Chondrocyte (in vitro differentiated cells): ENCODE measurements at regions not wholly inside any gene's neighbourhood (a gene's known extent, or its start where the extent isn't known, plus 50 kb on each side); places are given as distances from the start of the nearest gene placed in this dataset.

Experiments
- DNase-seq: peaks from one replicate; pipeline ENCODE4 v3.0.0; 2021; ENCODE audit warnings: mixed read lengths, low spot score
- H3K27ac Mint-ChIP-seq: one replicate; pipeline ENCODE4 v1.8.0; 2021; ENCODE audit warnings: mild to moderate bottlenecking, moderate library complexity, mixed read lengths; ENCODE audit not compliant: unreplicated experiment
- H3K27me3 Mint-ChIP-seq: 2 replicates; pipeline ENCODE4 v1.8.0; 2021; ENCODE audit warnings: low read depth, mixed read lengths
- H3K36me3 Mint-ChIP-seq: 2 replicates; pipeline ENCODE4 v1.8.0; 2021; ENCODE audit warnings: low read depth, mixed read lengths
- H3K4me1 Mint-ChIP-seq: 2 replicates; pipeline ENCODE4 v1.8.0; 2021; ENCODE audit warnings: low read depth, mild to moderate bottlenecking, mixed read lengths
- H3K4me3 Mint-ChIP-seq: one replicate; pipeline ENCODE4 v1.8.0; 2021; ENCODE audit warnings: mild to moderate bottlenecking, moderate library complexity, mixed read lengths; ENCODE audit not compliant: unreplicated experiment
- H3K9me3 Mint-ChIP-seq: 2 replicates; pipeline ENCODE4 v1.8.0; 2021; ENCODE audit warnings: low read depth, mixed read lengths
- TF ChIP-seq, protein P1 (sequence below): fragments of 200-600 bp; sonication (generic); IDR thresholded peaks from 2 replicates; pipeline ENCODE4 v1.5.0; 2021; ENCODE audit warnings: antibody characterized with exemption, mild to moderate bottlenecking, moderate library complexity

GRCh38 chr19:23998568-23998967 is 83.9 kb downstream of the ZNF726 start:
- peaks cover 2% of the 10 kb centered on the region for H3K36me3 Mint-ChIP-seq
- H3K27ac Mint-ChIP-seq: no peak overlapping the region

DNA sequence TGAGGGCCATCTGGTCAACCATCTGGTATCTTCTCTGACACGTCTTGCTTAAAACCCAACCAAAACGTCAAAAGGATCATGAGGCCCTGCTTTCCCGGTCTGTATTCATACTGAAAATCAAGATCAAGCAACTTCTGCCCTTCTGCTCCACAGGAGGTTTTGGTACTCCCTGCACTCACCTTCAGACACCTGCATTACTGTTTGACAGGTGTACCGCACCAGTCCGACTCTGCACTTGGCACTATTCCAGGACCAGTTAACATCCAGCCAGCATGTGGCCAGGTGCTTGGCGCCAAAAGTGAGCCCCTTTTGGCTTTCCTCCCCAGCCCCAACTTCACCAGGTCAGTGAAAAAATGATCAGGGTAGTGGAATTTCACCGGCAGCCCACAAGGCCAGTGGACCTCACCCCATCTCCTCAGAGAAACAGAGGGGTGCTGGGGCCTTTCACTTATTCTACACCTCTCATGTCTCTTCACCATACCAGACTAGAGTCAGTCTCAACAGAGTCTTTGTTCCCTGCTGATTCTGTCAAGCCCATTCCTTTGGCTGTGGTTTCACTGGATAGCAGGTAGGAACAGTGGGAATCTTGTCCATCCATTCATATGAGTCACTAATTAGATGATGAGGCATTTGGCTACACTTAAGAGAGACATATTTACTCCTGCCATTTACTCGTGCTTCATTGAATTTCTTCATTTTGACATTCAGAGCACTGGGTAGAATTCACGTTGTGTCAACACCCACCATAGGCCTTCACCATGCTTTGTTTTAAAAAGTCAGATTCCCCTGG is 85.3 kb downstream of the ZNF726 start:
- Mint-ChIP-seq H3K9me3 (peaks cover 55% of the 10 kb centered on the region), H3K4me3 (no peak overlapping the region), H3K27ac (no peak overlapping the region), H3K4me1 (no peaks in the 10 kb centered on the region), H3K27me3 (no peaks in the 10 kb centered on the region), H3K36me3 (peaks cover 2% of the 10 kb centered on the region)
- TF ChIP-seq, protein P1, sequence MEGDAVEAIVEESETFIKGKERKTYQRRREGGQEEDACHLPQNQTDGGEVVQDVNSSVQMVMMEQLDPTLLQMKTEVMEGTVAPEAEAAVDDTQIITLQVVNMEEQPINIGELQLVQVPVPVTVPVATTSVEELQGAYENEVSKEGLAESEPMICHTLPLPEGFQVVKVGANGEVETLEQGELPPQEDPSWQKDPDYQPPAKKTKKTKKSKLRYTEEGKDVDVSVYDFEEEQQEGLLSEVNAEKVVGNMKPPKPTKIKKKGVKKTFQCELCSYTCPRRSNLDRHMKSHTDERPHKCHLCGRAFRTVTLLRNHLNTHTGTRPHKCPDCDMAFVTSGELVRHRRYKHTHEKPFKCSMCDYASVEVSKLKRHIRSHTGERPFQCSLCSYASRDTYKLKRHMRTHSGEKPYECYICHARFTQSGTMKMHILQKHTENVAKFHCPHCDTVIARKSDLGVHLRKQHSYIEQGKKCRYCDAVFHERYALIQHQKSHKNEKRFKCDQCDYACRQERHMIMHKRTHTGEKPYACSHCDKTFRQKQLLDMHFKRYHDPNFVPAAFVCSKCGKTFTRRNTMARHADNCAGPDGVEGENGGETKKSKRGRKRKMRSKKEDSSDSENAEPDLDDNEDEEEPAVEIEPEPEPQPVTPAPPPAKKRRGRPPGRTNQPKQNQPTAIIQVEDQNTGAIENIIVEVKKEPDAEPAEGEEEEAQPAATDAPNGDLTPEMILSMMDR: no peak
- DNase-seq: no peak

More at GRCh38 chr19:23998568-23998967, 83.9 kb downstream of the ZNF726 start:
- Mint-ChIP-seq H3K9me3 (peaks cover 57% of the 10 kb centered on the region), H3K4me3 (no peak overlapping the region), H3K27me3 (no peaks in the 10 kb centered on the region), H3K4me1 (no peaks in the 10 kb centered on the region)
- DNase-seq: no peak
- TF ChIP-seq, protein P1: no peak

DNA sequence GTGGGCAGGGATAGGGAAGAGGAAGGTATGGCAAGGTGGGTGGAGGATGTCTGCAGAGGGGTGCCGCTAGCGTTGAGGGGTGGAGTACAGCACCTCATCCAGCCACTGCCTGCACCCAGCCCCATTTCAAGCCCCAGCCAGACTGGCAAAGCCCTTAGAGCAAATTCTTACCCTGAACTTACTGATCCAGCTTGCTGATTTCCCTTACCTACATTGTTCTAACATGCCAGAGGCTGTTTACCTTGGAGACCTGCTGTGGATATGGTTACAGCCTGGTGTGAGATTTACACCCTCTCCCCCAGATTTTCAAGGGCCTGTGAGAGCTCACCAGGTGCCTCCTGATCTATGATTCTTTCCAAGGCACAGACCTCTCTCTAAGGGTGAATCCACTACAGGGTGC is 86.0 kb downstream of the ZNF726 start:
- Mint-ChIP-seq H3K9me3 (peaks cover 53% of the 10 kb centered on the region), H3K36me3 (peaks cover 1% of the 10 kb centered on the region), H3K27me3 (no peaks in the 10 kb centered on the region), H3K27ac (no peak overlapping the region), H3K4me1 (no peaks in the 10 kb centered on the region), H3K4me3 (no peak overlapping the region)
- no peak for DNase-seq
- TF ChIP-seq, protein P1: no peak

GRCh38 chr19:24002256-24002945 is 84.6 kb upstream of the ZNF254 start:
- H3K9me3 Mint-ChIP-seq: peaks cover 38% of the 10 kb centered on the region

GRCh38 chr19:24003537-24003936 is 83.5 kb upstream of the ZNF254 start:
- H3K4me3 Mint-ChIP-seq: no peak overlapping the region
- no peak overlapping the region for H3K27ac Mint-ChIP-seq
- H3K36me3 Mint-ChIP-seq: no peaks in the 10 kb centered on the region
- TF ChIP-seq, protein P1: no peak
- H3K4me1 Mint-ChIP-seq: no peaks in the 10 kb centered on the region
- H3K27me3 Mint-ChIP-seq: no peaks in the 10 kb centered on the region
- H3K9me3 Mint-ChIP-seq: peaks cover 30% of the 10 kb centered on the region
- no peak for DNase-seq

More at GRCh38 chr19:24002256-24002945, 84.6 kb upstream of the ZNF254 start:
- no peaks in the 10 kb centered on the region for H3K4me1 Mint-ChIP-seq
- no peak overlapping the region for H3K4me3 Mint-ChIP-seq
- DNase-seq: no peak
- no peak overlapping the region for H3K27ac Mint-ChIP-seq
- H3K27me3 Mint-ChIP-seq: no peaks in the 10 kb centered on the region
- TF ChIP-seq, protein P1: no peak
- H3K36me3 Mint-ChIP-seq: no peaks in the 10 kb centered on the region
